ENCODE measurements at regions not wholly inside any gene's neighbourhood (a gene's known extent, or its start where the extent isn't known, plus 50 kb on each side); places are given as distances from the start of the nearest gene placed in this dataset.

- TF ChIP-seq CTCF (IDR thresholded peaks at IDR 0.05; ENCODE audit: low read depth, low read length, missing control alignments), result no peak
- DNase-seq (ENCODE audit: extremely low read depth, low read depth), result no peak
- no peak overlapping the region for H3K4me3 ChIP-seq (replicated peaks; ENCODE audit: low read depth, low read length)
These were observed 1548.3 kb upstream of the TENM3 start for GRCh38 chr4:180694875-180695274.

GRCh38 chr4:180695851-180696250 lies 1547.4 kb upstream of the TENM3 start:
- no peak for TF ChIP-seq CTCF (IDR thresholded peaks at IDR 0.05; ENCODE audit: low read depth, low read length, missing control alignments)

GRCh38 chr4:180696460-180697092 lies 1546.6 kb upstream of the TENM3 start:
- no peak overlapping the region for H3K4me3 ChIP-seq (replicated peaks; ENCODE audit: low read depth, low read length)
- TF ChIP-seq CTCF (IDR thresholded peaks at IDR 0.05; ENCODE audit: low read depth, low read length, missing control alignments), result no peak
- DNase-seq (ENCODE audit: extremely low read depth, low read depth), result no peak

More at GRCh38 chr4:180695851-180696250, 1547.4 kb upstream of the TENM3 start:
- H3K4me3 ChIP-seq (replicated peaks; ENCODE audit: low read depth, low read length), result no peak overlapping the region
- no peak for DNase-seq (ENCODE audit: extremely low read depth, low read depth)

- DNase-seq (ENCODE audit: extremely low read depth, low read depth), result no peak
- H3K4me3 ChIP-seq (replicated peaks; ENCODE audit: low read depth, low read length), result no peak overlapping the region
- TF ChIP-seq CTCF (IDR thresholded peaks at IDR 0.05; ENCODE audit: low read depth, low read length, missing control alignments), result no peak
These were observed 1544.5 kb upstream of the TENM3 start for GRCh38 chr4:180698550-180699195.

GRCh38 chr4:180706766-180707165 lies 1536.4 kb upstream of the TENM3 start:
- no peak for DNase-seq (ENCODE audit: extremely low read depth, low read depth)
- no peak for TF ChIP-seq CTCF (IDR thresholded peaks at IDR 0.05; ENCODE audit: low read depth, low read length, missing control alignments)
- no peak overlapping the region for H3K4me3 ChIP-seq (replicated peaks; ENCODE audit: low read depth, low read length)

GRCh38 chr4:180710628-180711337 lies 1532.4 kb upstream of the TENM3 start:
- H3K4me3 ChIP-seq (replicated peaks; ENCODE audit: low read depth, low read length), result no peak overlapping the region
- TF ChIP-seq CTCF (IDR thresholded peaks at IDR 0.05; ENCODE audit: low read depth, low read length, missing control alignments), result no peak
- DNase-seq (ENCODE audit: extremely low read depth, low read depth), result no peak

Data from HFF-Myc (cell line).